ENCODE measurements at regions not wholly inside any gene's neighbourhood (a gene's known extent, or its start where the extent isn't known, plus 50 kb on each side); places are given as distances from the start of the nearest gene placed in this dataset.

- Mint-ChIP-seq H3K4me1 (ENCODE audit: low read depth in 2 of 2) (no peaks in the 10 kb centered on the region), H3K4me3 (no peak overlapping the region)
- ATAC-seq (replicated peaks), result no peak
Measured at GRCh38 chr3:72120806-72121778, 336.1 kb upstream of the PROK2 start.

GRCh38 chr3:72120039-72120438 lies 335.1 kb upstream of the PROK2 start:
- Mint-ChIP-seq H3K36me3 (ENCODE audit: insufficient read depth) (no peaks in the 10 kb centered on the region), H3K4me1 (ENCODE audit: low read depth in 2 of 2) (no peaks in the 10 kb centered on the region), H3K27ac (no peak overlapping the region), H3K9me3 (no peaks in the 10 kb centered on the region), H3K27me3 (peaks cover 16 to 19% of the 10 kb centered on the region in 2 donors), H3K4me3 (no peak overlapping the region)
- no peak for DNase-seq
- ATAC-seq (replicated peaks), result no peak

More at GRCh38 chr3:72120806-72121778, 336.1 kb upstream of the PROK2 start:
- H3K9me3 Mint-ChIP-seq, result no peaks in the 10 kb centered on the region
- no peak overlapping the region for H3K27ac Mint-ChIP-seq
- DNase-seq, result no peak
- no peaks in the 10 kb centered on the region for H3K36me3 Mint-ChIP-seq (ENCODE audit: insufficient read depth)
- H3K27me3 Mint-ChIP-seq, result peaks cover 16 to 19% of the 10 kb centered on the region in 2 donors

- H3K36me3 Mint-ChIP-seq (ENCODE audit: insufficient read depth), result no peaks in the 10 kb centered on the region
- ATAC-seq (replicated peaks) (no peak), DNase-seq (no peak)
- H3K4me1 Mint-ChIP-seq (ENCODE audit: low read depth in 2 of 2), result no peaks in the 10 kb centered on the region
- H3K9me3 Mint-ChIP-seq, result no peaks in the 10 kb centered on the region
- peaks cover 9 to 14% of the 10 kb centered on the region in 2 donors for H3K27me3 Mint-ChIP-seq
- H3K27ac Mint-ChIP-seq, result no peak overlapping the region
- no peak overlapping the region for H3K4me3 Mint-ChIP-seq
Measured at GRCh38 chr3:72118628-72119027, 333.7 kb upstream of the PROK2 start.

GRCh38 chr3:72116226-72116625 lies 331.3 kb upstream of the PROK2 start:
- Mint-ChIP-seq H3K36me3 (ENCODE audit: insufficient read depth) (no peaks in the 10 kb centered on the region), H3K27me3 (peaks cover 13 to 18% of the 10 kb centered on the region in 2 donors), H3K4me1 (ENCODE audit: low read depth in 2 of 2) (no peaks in the 10 kb centered on the region), H3K4me3 (no peak overlapping the region), H3K9me3 (no peaks in the 10 kb centered on the region), H3K27ac (no peak overlapping the region)
- no peak for DNase-seq
- no peak for ATAC-seq (replicated peaks)

GRCh38 chr3:72115307-72115706 lies 330.4 kb upstream of the PROK2 start:
- Mint-ChIP-seq H3K4me1 (ENCODE audit: low read depth in 2 of 2) (no peaks in the 10 kb centered on the region), H3K27me3 (peaks cover 12 to 22% of the 10 kb centered on the region in 2 donors), H3K9me3 (no peaks in the 10 kb centered on the region), H3K36me3 (ENCODE audit: insufficient read depth) (no peaks in the 10 kb centered on the region), H3K27ac (no peak overlapping the region), H3K4me3 (no peak overlapping the region)
- no peak for ATAC-seq (replicated peaks)
- no peak for DNase-seq

GRCh38 chr3:72114773-72115172 lies 329.8 kb upstream of the PROK2 start:
- no peak overlapping the region for H3K27ac Mint-ChIP-seq
- H3K27me3 Mint-ChIP-seq, result peaks cover 12 to 28% of the 10 kb centered on the region in 2 donors
- H3K36me3 Mint-ChIP-seq (ENCODE audit: insufficient read depth), result no peaks in the 10 kb centered on the region
- no peaks in the 10 kb centered on the region for H3K9me3 Mint-ChIP-seq
- ATAC-seq (replicated peaks) (no peak), DNase-seq (no peak)
- H3K4me1 Mint-ChIP-seq (ENCODE audit: low read depth in 2 of 2), result no peaks in the 10 kb centered on the region
- no peak overlapping the region for H3K4me3 Mint-ChIP-seq

GRCh38 chr3:72113964-72114363 lies 329.0 kb upstream of the PROK2 start:
- Mint-ChIP-seq H3K4me3 (no peak overlapping the region), H3K27ac (no peak overlapping the region), H3K27me3 (peaks cover 12 to 33% of the 10 kb centered on the region in 2 donors), H3K4me1 (ENCODE audit: low read depth in 2 of 2) (no peaks in the 10 kb centered on the region), H3K9me3 (no peaks in the 10 kb centered on the region), H3K36me3 (ENCODE audit: insufficient read depth) (no peaks in the 10 kb centered on the region)
- DNase-seq, result no peak
- no peak for ATAC-seq (replicated peaks)

- H3K27me3 Mint-ChIP-seq, result peaks cover 12 to 37% of the 10 kb centered on the region in 2 donors
- no peak for ATAC-seq (replicated peaks)
- H3K4me1 Mint-ChIP-seq (ENCODE audit: low read depth in 2 of 2), result no peaks in the 10 kb centered on the region
- H3K27ac Mint-ChIP-seq, result no peak overlapping the region
- no peaks in the 10 kb centered on the region for H3K9me3 Mint-ChIP-seq
- no peak for DNase-seq
- no peaks in the 10 kb centered on the region for H3K36me3 Mint-ChIP-seq (ENCODE audit: insufficient read depth)
- H3K4me3 Mint-ChIP-seq, result no peak overlapping the region
Measured at GRCh38 chr3:72113564-72113963, 328.6 kb upstream of the PROK2 start.

- ATAC-seq (replicated peaks) (no peak), DNase-seq (no peak)
- H3K36me3 Mint-ChIP-seq (ENCODE audit: insufficient read depth), result no peaks in the 10 kb centered on the region
- H3K27ac Mint-ChIP-seq, result no peak overlapping the region
- H3K9me3 Mint-ChIP-seq, result no peaks in the 10 kb centered on the region
- peaks cover 12 to 44% of the 10 kb centered on the region in 2 donors for H3K27me3 Mint-ChIP-seq
- no peak overlapping the region for H3K4me3 Mint-ChIP-seq
- H3K4me1 Mint-ChIP-seq (ENCODE audit: low read depth in 2 of 2), result no peaks in the 10 kb centered on the region
Measured at GRCh38 chr3:72112435-72112834, 327.5 kb upstream of the PROK2 start.

- H3K4me3 Mint-ChIP-seq, result no peak overlapping the region
- H3K27me3 Mint-ChIP-seq, result peaks cover 6 to 41% of the 10 kb centered on the region in 2 donors
Measured at GRCh38 chr3:72111265-72112205, 326.6 kb upstream of the PROK2 start.

GRCh38 chr3:72109327-72110259 lies 324.6 kb upstream of the PROK2 start:
- Mint-ChIP-seq H3K9me3 (no peaks in the 10 kb centered on the region), H3K4me1 (ENCODE audit: low read depth in 2 of 2) (no peaks in the 10 kb centered on the region), H3K27ac (no peak overlapping the region), H3K4me3 (no peak overlapping the region), H3K36me3 (ENCODE audit: insufficient read depth) (no peaks in the 10 kb centered on the region), H3K27me3 (peaks cover 12 to 55% of the 10 kb centered on the region in 2 donors)
- ATAC-seq (replicated peaks) (no peak), DNase-seq (no peak)

More at GRCh38 chr3:72111265-72112205, 326.6 kb upstream of the PROK2 start:
- H3K36me3 Mint-ChIP-seq (ENCODE audit: insufficient read depth), result no peaks in the 10 kb centered on the region
- H3K4me1 Mint-ChIP-seq (ENCODE audit: low read depth in 2 of 2), result no peaks in the 10 kb centered on the region
- no peaks in the 10 kb centered on the region for H3K9me3 Mint-ChIP-seq
- H3K27ac Mint-ChIP-seq, result no peak overlapping the region
- DNase-seq (no peak), ATAC-seq (replicated peaks) (no peak)

GRCh38 chr3:72105306-72105705 lies 320.4 kb upstream of the PROK2 start:
- Mint-ChIP-seq H3K4me1 (ENCODE audit: low read depth in 2 of 2) (peaks cover 8 to 11% of the 10 kb centered on the region in 2 donors), H3K36me3 (ENCODE audit: insufficient read depth) (no peaks in the 10 kb centered on the region), H3K27ac (no peak overlapping the region), H3K9me3 (no peaks in the 10 kb centered on the region), H3K4me3 (no peak overlapping the region), H3K27me3 (peaks cover 26 to 72% of the 10 kb centered on the region in 2 donors)
- ATAC-seq (replicated peaks) (no peak), DNase-seq (no peak)

Measured in effector memory CD8-positive, alpha-beta T cell (primary cell).